NCI-H2196 (cell line): ENCODE measurements at regions not wholly inside any gene's neighbourhood (a gene's known extent, or its start where the extent isn't known, plus 50 kb on each side); places are given as distances from the start of the nearest gene placed in this dataset.
"Not testable (repeated sequence)": the region's sequence is repeated elsewhere in the genome, so short reads cannot be mapped to it uniquely, and the experiment has no call there.

Source experiments
- DNase-seq: peaks from one replicate; lab custom pipeline; 2025; ENCODE audit not compliant: unreplicated experiment; lab: John Stamatoyannopoulos, UW

DNA sequence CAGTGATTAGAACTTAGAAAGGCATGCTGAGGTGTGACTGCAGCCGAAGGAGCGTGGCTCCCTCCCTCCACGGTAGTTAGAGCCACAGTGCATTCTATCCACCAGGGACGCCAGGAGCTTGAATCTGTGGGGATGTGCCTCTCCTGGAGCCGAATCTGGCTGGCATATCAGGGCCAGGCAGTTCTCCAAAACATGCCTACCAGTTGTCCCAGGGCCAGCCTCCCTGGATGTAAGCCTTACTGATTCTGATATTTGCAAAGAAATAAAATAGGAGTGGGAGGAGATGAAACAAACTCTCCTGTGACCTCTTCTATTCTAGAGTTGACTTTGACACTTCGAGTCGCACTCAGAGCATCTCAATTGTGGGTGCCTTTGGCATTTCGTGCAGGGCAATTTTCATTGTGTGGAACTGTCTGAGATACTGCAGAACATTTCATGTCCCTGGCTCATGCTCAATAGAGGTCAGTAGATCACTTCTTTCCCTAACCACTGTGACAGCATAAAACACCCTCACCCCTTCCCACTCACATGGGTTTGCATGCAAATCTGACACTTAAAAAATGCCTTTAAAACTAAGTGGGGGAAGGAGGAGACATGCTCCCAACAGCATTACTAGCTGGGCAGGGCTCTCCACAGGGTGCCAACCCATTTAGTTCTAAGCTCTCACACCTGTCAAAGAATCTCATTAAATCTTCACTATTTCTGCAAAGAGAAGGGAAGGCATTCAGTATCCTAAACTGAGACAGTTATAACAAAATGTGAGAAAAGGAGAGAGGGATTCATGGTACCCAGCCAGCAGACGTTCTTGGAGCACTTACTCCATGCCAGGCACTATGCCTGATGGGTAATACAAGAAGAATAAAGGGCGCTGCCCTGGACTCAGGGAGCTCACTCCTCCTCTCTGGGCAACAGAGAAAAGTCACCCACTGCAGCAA is 378.9 kb downstream of the PREX1 start:
- no peak for DNase-seq

DNA sequence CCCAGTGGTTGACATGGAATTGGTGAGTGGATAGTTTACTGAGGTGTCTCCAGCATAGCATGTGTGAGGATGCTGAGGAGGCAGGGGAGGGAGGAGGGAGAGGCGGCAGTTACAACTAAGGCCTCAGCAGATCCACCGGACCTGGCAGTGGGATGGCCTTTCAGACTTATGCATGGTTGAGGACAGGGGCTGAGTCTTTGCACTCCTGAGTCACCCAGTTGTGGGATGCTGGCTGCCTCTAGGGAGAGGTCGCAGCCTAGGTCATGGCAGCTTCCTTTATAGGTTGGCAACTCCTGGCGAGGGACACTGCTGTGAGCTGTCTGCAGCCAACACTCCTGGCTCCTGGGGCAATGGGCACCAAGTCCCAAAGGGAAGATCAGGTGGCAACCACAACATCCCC is 380.3 kb downstream of the PREX1 start:
- DNase-seq, result no peak

DNA sequence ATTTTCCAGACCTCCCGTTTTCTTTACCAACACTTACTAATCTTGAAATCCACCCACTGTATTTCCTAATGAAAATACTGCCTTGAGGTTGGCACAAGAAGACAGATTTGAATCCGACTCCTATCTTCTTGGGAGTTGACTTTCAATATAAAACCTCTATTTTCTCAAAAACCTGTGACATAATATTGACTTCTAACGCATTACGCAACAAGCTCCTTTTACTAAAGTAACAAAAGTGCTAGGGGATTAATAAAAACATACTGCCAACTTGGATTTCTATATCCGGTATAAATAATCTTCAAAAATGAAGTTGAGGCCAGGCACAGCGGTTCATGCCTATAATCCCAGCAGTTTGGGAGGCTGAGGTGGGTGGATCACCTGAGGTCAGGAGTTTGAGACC is 382.0 kb downstream of the PREX1 start:
- no peak for DNase-seq

DNA sequence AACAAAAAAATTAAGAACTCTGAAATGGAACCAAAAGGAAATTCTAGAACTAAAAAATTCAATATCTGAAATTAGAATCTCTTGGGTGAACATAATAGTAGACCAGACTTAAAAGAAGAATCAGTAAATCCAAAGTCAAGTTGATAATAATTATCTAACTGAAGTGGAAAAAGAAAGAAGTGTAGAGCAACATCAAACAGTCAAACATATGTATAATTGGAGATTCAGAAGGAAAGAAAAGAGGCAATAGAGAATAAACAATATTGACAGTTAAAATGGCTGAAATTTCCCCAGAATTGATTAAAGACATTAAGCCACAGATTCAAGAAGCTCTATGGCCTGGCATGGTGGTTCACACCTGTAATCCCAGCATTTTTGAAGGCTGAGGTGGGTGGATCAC is 383.6 kb downstream of the PREX1 start:
- no peak for DNase-seq

DNA sequence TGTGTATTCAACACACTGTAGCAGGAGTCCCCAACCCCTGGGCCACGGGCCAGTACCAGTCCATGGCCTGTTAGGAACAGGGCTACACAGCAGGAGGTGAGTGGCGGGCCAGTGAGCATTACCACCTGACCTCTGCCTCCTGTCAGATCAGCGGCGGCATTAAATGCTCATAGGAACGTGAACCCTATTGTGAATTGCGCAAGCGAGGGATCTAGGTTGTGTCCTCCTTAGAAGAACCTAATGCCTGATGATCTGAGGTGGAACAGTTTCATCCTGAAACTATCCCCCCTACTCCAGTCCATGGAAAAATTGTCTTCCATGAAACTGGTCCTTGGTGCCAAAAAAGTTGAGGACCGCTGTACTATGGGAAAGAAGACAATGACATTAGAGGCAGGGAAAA is 386.9 kb downstream of the PREX1 start:
- no peak for DNase-seq

DNA sequence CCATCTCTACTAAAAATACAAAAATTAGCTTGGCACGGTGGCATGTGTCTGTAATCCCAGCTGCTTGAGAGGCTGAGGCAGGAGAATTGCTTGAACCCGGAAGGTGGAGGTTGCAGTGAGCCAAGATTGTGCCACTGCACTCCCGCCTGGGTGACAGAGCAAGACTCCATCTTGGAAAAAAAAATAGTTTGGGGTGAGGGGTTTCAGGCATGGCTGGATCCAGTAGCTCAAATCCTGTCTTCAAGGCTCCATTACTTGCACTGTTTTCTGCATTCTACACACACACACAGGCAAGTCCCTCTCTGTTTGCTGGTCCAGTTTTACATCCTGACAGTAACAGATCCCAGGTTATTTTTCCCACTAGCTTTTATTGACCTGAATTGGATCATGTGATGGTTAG is 387.5 kb downstream of the PREX1 start:
- DNase-seq, result not testable (repeated sequence)

DNA sequence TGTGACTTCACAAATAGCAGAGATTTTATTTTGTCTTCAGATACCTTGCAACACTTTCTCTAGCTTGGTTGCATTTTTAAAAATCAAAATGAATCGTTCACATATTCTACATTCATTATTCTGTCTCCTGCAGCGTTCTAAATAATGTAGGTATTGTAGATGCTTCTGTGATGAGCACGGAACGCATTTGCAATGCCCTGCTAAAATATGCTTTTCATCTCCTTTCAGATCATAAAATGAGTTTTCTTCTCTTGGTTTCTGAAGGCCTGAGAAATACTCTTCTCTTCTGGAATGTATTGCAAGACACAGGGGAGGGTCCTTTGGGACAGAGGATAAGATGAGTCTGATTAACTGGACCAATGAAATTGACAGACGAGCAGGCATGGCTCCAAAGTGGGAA is 390.7 kb downstream of the PREX1 start:
- no peak for DNase-seq

DNA sequence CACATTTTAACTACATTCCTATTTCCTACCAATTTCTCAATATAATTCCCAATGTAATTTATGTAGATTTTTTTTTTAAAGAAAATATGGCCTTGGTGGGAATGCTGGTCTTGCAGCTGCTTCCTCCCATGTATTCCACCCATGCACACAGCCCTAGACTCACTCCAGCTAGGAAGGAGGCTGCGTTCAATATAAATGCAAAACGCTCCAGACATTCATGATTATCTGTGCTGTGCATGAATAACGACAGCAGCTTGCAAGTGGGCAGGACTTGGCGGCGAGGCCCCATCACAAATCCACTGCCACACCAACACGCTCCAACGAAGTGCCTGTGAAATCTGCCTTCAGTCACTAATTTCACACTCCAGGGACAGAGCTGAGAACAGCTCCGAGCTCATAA is 391.2 kb downstream of the PREX1 start:
- DNase-seq, result not testable (repeated sequence)

DNA sequence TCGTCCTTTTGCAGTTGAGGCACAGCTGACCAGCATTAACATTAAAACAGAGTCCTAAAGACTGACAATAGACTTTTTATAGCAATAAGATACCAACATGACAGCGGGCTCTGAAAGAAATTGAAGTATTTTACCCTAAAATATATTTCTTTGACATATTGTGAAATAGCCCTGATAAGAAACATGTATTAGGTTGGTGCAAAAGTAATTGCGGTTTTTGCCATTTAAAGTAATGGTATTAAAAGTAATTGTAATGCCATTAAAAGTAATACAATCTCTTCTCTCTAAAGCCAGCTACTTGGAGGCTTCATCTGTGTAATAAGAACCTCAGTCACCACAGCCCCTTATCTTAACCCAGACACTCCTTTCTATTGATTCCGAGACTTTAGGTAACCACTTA is 394.6 kb downstream of the PREX1 start:
- no peak for DNase-seq

DNA sequence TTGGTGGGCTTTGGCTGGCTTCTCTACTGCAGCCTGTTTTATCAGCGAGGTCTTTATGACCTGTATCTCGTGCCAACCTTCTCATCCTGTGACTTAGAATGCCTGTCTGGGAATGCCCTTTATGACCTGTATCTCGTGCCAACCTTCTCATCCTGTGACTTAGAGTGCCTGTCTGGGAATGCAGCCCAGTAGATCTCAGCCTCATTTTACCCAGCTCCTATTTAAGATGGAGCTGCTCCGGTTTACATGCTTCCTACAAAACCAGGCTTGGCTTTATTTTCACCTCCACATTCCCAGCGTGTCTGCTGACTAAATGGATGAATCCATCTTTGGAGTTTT is 395.3 kb downstream of the PREX1 start:
- DNase-seq, result no peak

DNA sequence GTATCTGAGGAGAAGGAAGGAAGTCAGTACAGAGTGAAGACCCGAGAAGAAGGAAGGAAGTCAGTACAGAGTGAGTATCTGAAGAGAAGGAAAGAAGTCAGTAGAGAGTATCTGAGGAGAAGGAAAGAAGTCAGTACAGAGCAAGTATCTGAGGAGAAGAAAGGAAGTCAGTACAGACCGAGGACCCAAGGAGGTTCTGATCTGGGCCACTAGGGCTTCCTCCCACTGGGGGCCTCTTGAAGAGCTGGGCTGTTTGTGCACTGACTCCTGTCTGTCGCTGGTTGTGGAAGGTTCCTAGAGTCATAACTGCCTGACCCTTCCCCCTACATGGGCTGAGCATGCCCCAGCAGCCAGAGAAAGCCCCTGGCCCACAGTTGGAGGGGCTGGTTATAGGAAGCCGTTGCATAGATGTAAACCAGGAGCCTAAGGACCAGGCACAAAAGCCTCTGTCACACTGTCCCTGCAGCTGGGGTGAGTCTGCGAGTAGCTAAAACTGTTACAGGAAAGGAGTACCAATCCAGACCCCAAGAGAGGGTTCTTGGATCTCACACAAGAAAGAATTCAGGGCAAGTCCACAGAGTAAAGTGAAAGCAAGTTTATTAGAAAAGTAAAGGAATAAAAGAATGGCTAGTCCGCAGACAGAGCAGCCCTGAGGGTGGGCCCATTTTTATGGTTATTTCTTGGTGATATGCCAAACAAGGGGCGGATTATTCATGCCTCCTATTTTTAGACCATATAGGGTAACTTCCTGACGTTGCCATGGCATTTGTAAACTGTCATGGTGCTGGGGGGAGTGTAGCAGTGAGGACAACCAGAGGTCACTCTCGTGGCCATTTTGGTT is 395.9 kb downstream of the PREX1 start:
- DNase-seq, result no peak

DNA sequence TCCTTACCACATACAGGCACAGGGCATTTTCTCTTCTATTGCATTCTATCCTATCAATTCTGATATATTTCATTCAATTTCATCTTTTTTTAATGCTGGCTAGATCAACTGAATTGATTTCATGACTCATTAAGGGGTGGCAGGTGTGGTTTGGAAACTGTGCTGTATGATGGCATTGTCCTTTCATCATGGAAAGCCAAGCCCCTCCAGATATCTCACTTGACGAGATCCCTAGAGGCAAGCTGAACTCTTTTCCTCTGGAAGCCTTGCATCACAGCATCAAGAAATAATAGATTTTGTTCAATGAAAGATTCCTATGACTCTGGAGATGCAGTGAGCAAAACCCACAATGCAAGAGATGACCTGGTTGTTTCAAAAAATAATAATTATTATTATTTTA is 401.2 kb downstream of the PREX1 start:
- no peak for DNase-seq

DNA sequence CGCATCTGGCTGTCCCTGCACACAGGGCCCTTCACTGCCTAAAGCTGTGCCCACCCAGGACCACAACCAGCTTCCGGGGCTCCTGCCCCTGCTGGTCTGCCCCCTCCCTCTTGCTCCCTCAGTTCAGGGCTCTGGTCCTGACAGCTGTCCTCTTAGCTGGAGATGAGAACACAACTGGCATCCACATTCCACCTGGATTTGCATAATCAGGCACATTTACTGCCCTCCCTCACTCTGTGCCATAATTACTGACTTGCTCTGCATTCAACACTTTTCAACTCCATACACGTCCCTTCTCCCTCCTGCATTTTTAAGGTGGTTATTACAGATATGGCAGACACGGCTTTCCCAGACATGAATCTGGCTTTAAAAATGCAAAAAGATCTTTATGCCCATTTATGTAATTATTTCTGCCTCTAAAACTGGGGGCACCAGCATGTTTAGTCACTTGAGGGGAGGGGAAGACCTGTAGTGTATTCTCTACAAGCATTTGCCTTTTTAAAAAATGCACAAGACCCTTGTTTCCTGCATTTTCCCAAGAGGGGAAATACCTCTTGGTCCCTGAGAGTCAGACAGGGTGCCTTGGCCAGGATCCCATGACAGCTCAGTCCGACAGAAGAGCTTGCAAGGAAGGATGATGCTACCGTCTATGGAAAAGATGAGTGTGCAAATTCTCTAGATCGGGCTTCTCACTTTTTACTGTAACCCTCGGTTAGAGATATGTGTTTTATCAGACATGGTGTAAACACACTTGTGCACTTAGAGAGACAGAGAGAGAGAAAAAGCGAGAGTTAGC is 401.8 kb downstream of the PREX1 start:
- DNase-seq, result no peak

DNA sequence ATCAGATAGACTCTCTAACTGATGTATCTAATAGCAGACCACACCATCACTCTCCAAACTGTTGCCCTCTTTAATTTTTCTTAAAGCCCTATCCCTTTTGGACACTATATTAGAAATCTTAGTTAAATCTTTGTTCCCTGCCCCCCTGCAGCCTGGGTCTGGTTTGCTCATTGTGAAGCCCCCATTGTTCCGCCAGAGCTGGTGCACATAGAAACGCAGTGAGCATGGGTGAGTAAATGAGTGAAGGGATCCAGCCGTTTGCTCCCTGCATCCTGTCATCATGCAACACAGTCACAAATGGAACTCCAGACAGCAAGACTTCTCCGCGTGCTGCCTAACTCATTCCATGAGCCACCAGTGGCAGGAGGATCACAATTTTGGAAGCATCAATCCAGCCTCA is 402.5 kb downstream of the PREX1 start:
- no peak for DNase-seq

DNA sequence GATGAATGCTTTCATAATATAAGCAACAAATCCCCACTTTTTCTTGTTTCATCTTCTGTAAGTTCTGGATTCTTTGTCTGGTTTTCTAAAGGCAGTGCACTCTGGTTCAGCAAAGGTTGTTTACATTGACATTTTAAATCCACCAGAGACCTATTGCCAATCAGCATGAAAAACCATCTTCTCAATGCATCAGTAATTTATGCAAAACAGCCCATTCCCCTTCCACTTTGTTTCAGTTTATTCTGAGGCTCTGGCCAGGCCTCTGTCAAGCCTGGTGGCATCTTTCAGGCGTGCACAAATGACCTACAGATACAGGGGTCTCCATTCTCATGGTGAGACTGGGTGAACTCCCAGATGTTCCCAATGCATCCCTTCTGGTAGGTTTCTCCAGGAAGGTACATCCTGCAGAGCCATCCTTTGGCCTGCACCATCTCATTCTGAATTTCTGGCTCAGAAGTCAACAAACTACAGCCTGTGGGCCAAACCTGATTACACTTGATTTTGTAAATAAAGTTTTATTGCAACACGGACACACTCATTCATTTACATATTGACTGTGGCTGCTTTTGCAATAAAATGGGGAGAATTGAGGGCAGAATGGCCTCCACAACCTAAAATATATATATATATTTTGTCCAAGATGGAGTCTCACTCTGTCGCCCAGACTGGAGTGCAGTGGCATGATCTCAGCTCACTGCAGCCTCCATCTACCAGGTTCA is 405.4 kb downstream of the PREX1 start:
- no peak for DNase-seq

DNA sequence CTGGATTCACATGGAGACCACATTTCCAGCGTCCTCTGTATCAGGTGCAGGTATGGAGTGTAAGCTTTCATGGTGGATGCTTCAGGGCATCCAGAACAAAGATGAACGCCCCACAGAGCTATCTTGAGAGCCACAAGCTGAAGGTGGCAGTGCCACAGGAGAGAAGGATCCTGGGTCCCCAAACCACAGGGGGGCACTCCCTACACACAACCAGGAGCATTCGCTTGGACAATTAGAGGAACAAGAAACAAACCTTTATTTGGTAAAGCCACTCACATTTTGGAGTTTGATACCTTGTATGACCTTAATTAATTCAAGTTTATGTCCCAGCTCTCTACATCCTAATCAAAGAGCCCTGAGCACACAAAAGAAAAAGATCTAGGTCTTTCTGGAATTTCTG is 406.3 kb downstream of the PREX1 start:
- DNase-seq, result no peak

DNA sequence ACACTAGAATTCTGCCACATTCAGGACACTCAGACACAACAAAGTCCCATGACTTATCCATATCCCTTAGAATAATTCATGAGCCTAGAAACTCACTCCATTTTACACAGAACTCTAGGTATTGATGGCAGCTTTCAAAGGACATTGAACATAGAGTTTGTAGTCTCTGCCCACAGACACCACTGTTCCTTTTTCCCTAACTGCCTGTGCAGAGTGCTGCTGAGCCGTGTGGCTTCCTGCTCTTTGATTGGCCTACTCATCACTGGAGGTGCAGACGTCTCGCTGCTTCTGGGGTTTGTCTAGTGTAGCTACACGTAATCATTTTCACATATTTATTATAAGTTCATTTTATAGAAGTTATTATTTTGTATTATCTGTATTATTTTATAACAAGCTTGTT is 407.6 kb downstream of the PREX1 start:
- DNase-seq, result no peak

DNA sequence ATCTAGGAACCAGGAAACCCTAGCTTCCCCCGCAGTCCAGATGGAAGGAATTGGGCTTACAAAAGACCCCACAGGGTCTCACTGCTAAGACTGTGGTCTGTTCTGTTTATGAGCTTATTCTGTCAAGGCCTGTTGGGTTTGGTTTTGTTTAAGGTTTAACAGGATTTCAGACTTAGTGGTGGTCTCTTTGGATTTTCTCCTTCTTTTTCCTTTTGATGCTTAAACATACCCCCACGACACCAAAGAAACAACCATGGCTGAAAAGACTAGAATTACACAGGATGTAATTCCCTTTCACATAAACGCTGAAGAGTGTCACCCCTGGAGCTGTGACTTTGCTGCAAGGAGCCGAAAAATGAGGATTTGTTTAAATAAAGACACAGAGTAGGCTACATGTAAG is 408.6 kb downstream of the PREX1 start:
- no peak for DNase-seq

DNA sequence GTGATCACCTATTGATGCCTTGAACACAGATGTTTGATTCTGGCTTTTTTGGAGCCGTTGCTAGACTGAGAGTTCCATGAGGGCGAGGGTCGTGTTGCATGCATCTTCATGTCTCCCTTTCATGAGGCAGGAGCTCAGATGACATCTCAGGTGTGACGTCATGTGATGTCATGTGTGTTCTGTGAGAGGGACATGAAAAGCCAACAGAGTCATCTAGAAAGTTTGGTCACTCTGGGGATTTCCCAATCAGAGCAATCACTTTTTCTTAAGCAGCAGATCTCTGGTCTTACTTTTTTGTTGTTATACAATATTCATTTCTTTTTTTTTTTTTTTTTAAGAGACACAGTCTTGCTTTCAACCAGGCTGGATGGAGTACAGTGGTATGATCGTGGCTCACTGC is 411.8 kb downstream of the PREX1 start:
- DNase-seq, result no peak

DNA sequence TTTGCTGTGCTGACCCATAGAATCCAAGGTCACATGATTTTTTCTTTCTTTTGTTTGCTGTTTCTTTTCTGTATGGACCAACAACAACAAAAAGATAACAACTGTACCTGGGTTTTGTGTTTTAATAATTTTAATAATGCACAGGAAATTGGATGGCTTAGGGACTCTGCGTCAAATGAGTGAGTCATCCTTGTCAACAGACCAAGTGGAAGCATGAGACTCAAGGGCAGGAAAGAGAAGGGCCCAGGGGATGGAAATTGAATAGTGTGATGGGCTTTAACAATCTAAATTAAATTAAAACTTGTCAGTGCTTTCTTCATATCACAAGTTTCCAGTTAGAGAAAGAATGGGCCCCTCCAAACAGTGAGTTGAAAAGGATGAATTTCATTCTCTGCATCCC is 413.0 kb downstream of the PREX1 start:
- no peak for DNase-seq
